K562 (cell line): ENCODE measurements at regions not wholly inside any gene's neighbourhood (a gene's known extent, or its start where the extent isn't known, plus 50 kb on each side); places are given as distances from the start of the nearest gene placed in this dataset.

ENCODE experiments used
- ATAC-seq: fragments of 200-7000 bp; cut with Tn5 transposase; 3 replicates; pipeline ENCODE4 v1.9.1; 2020; ENCODE audit warnings: moderate library complexity
- BruUV-seq: library from RNA; stranded (reverse); fragments of 400-500 nt; replicated peaks from 2 replicates; lab custom pipeline; 2021; lab: Mats Ljungman, UMichigan
- CTCF ChIA-PET: fragments of 300-600 bp; formaldehyde crosslinking; extraction: SDS; loops from one replicate; lab custom pipeline; 2021; ENCODE audit warnings: low intra/inter-chr PET ratio; lab: Yijun Ruan, JAX
- POLR2A ChIA-PET: fragments of 300-600, 350-650 bp; sonication (Branson Sonifier 250); formaldehyde crosslinking; extraction: SDS; loops from one replicate; lab custom pipeline; 2021; ENCODE audit warnings: antibody characterized with exemption, inconsistent platforms; lab: Yijun Ruan, JAX
- DNase-seq, 4 experiments: peaks; one replicate each; pipeline versions ENCODE4 v3.0.0 to v3.0.0-alpha.2; 2011 to 2018; ENCODE audit warnings: low spot score in 3 of 4, mixed read lengths in 3 of 4; ENCODE audit errors: extremely low read depth in 1 of 4
- FAIRE-seq: peaks from 2 replicates; lab custom pipeline; 2011; peaks lifted over from hg19 to GRCh38; lab: Jason Lieb, UNC
- H2AFZ ChIP-seq: 2 replicates; pipeline ENCODE4 v1.6.0; 2011; ENCODE audit warnings: low read depth, low read length, control low read depth, inconsistent platforms
- H3K27ac ChIP-seq: fragments of 200-600 bp; 3 replicates; pipeline ENCODE4 v1.8.0; 2011; ENCODE audit warnings: low read depth, mild to moderate bottlenecking, control low read depth, inconsistent platforms, low read length, moderate library complexity, mixed read lengths; ENCODE audit errors: extremely low read depth
- H3K27me3 ChIP-seq, 2 experiments: fragments of 300-600 bp in 1 of 2; 2 replicates in 1 of 2; 3 replicates in 1 of 2; pipeline versions ENCODE4 v1.6.0 to v1.8.0; 2011; ENCODE audit warnings: inconsistent platforms in 2 of 2, low read length in 2 of 2, mild to moderate bottlenecking in 1 of 2, mixed read lengths in 1 of 2, moderate library complexity in 1 of 2; ENCODE audit not compliant: control insufficient read depth in 2 of 2, insufficient read depth in 2 of 2
- H3K36me3 ChIP-seq: fragments of 300-600 bp; 3 replicates; pipeline ENCODE4 v1.8.0; 2011; ENCODE audit warnings: mild to moderate bottlenecking, low read length, inconsistent platforms; ENCODE audit not compliant: control insufficient read depth, insufficient read depth
- H3K4me1 ChIP-seq, 2 experiments: fragments of 200-600 bp in 1 of 2; replicated peaks in 1 of 2; 2 replicates in 1 of 2; 3 replicates in 1 of 2; pipeline versions ENCODE4 v1.5.1 to v1.8.0; 2011; ENCODE audit warnings: inconsistent platforms in 2 of 2, low read length in 2 of 2, mild to moderate bottlenecking in 1 of 2, mixed read lengths in 1 of 2, moderate library complexity in 1 of 2; ENCODE audit not compliant: control insufficient read depth in 2 of 2, insufficient read depth in 2 of 2
- H3K4me2 ChIP-seq: 2 replicates; pipeline ENCODE4 v1.6.1; 2011; ENCODE audit warnings: low read length, control low read depth, inconsistent platforms, mixed read lengths; ENCODE audit not compliant: insufficient read depth
- H3K4me3 ChIP-seq: fragments of 200-600 bp; sonication (generic), shearing (Covaris generic); 2 replicates; pipeline ENCODE4 v1.5.1; 2016; ENCODE audit warnings: control low read depth, inconsistent platforms
- H3K79me2 ChIP-seq: fragments of 200-600 bp; 3 replicates; pipeline ENCODE4 v1.8.0; 2011; ENCODE audit warnings: low read length, inconsistent platforms; ENCODE audit not compliant: control insufficient read depth, insufficient read depth
- H3K9ac ChIP-seq, 2 experiments: 2 replicates each; pipeline versions ENCODE4 v1.6.0 to v1.6.1; 2011; ENCODE audit warnings: low read depth in 2 of 2, low read length in 2 of 2, control low read depth in 1 of 2, inconsistent platforms in 1 of 2, mild to moderate bottlenecking in 1 of 2, mixed read lengths in 1 of 2; ENCODE audit not compliant: insufficient read depth in 1 of 2
- H3K9me1 ChIP-seq: one replicate; pipeline ENCODE4 v1.6.0; 2011; ENCODE audit warnings: inconsistent platforms, mild to moderate bottlenecking, low read length, moderate library complexity; ENCODE audit not compliant: control insufficient read depth, insufficient read depth
- H3K9me3 ChIP-seq: replicated peaks from 2 replicates; pipeline ENCODE4 v1.5.1; 2011; ENCODE audit warnings: low read depth, low read length, inconsistent platforms; ENCODE audit not compliant: control insufficient read depth, insufficient read depth
- H4K20me1 ChIP-seq: replicated peaks from 2 replicates; pipeline ENCODE4 v1.6.1; 2011; ENCODE audit warnings: low read length, inconsistent platforms, mixed read lengths; ENCODE audit not compliant: control insufficient read depth, insufficient read depth
- CHD7 ChIP-seq: fragments of 200-600 bp; sonication (generic); IDR thresholded peaks from one replicate; pipeline ENCODE4 v1.6.1; 2012; ENCODE audit warnings: mild to moderate bottlenecking, low read depth, low read length, inconsistent platforms
- EZH2 ChIP-seq: IDR thresholded peaks from 2 replicates; pipeline ENCODE4 v1.6.1; 2012; ENCODE audit warnings: low read depth, mild to moderate bottlenecking, inconsistent platforms, low read length, borderline replicate concordance
- NCOA2 ChIP-seq, 2 experiments: fragments of 450-650 bp; IDR thresholded peaks; 2 replicates each; pipeline ENCODE4 v1.6.1; 2018; ENCODE audit warnings: mild to moderate bottlenecking in 2 of 2, moderate library complexity in 1 of 2; ENCODE audit not compliant: partially characterized antibody in 2 of 2
- PHF8 ChIP-seq: fragments of 200-600 bp; sonication (generic); IDR thresholded peaks from 2 replicates; pipeline ENCODE4 v1.6.1; 2012; ENCODE audit warnings: mixed run types, mild to moderate bottlenecking, inconsistent platforms, low read length, moderate library complexity, borderline replicate concordance
- PRMT5 ChIP-seq: sonication (generic); formaldehyde crosslinking; IDR thresholded peaks from 2 replicates; pipeline ENCODE4 v1.5.0; 2020; ENCODE audit warnings: missing genetic modification reagents
- SMAD1 ChIP-seq: fragments of 150-350 bp; IDR thresholded peaks from 2 replicates; pipeline ENCODE4 v1.6.1; 2014; ENCODE audit warnings: low read length, low read depth; ENCODE audit not compliant: partially characterized antibody
- ZNF212 ChIP-seq: fragments of 450-650 bp; formaldehyde crosslinking; IDR thresholded peaks from 2 replicates; pipeline ENCODE4 v1.4.0; 2020; ENCODE audit warnings: mild to moderate bottlenecking
- ZNF224 ChIP-seq: sonication (generic); formaldehyde crosslinking; IDR thresholded peaks from 2 replicates; pipeline ENCODE4 v1.8.0; 2022; ENCODE audit warnings: mild to moderate bottlenecking, missing genetic modification reagents
- ZNF280B ChIP-seq: fragments of 250-450 bp; sonication (Bioruptor Pico); IDR thresholded peaks from 2 replicates; pipeline ENCODE4 v1.5.1; 2021; ENCODE audit warnings: mild to moderate bottlenecking
- WGBS: fragments of 100-300 bp; shearing (Covaris generic); methylation state at CpG from one replicate; pipeline ENCODE4 v1.1.6; 2016; ENCODE audit warnings: low coverage, mixed read lengths; ENCODE audit not compliant: insufficient coverage; ENCODE audit errors: missing lambda C conversion rate; 5-methylcytosine and 5-hydroxymethylcytosine counted together
- in situ Hi-C: fragments of 300-500 bp; cut with MboI; formaldehyde crosslinking; loops from 4 replicates; pipeline ENCODE4 v1.15.0; 2018; ENCODE audit warnings: inconsistent platforms, mixed read lengths
- intact Hi-C: fragments of 100-400 bp; cut with micrococcal nuclease; formaldehyde crosslinking; loops from 2 replicates; pipeline ENCODE4 v1.14.2; 2022

- ChIA-PET CTCF (no interaction called here), POLR2A (no interaction called here)
- intact Hi-C loops (no loop called here), in situ Hi-C loops (no loop called here)
- Histone ChIP-seq H3K4me2 (no peak overlapping the region), H3K9ac (no peak overlapping the region), H3K27ac (no peak overlapping the region), H3K9me1 (no peaks in the 10 kb centered on the region), H2AFZ (no peak overlapping the region), H3K4me1 (no peaks in the 10 kb centered on the region), H3K36me3 (no peaks in the 10 kb centered on the region), H3K79me2 (no peaks in the 10 kb centered on the region), H3K4me3 (no peak overlapping the region), H3K27me3 (no peaks in the 10 kb centered on the region), H4K20me1 (no peaks in the 10 kb centered on the region), H3K9me3 (no peaks in the 10 kb centered on the region)
- 0% methylated on average over 3 of the region's 3 CpGs for WGBS
- FAIRE-seq (no peak), DNase-seq (no peak), ATAC-seq (no peak)
- no TSS peak for BruUV-seq
- TF ChIP-seq CHD7, result no peak
- no peak for TF ChIP-seq SMAD1
- TF ChIP-seq ZNF212 (CRISPR knock-in tag), result no peak
- no peak for TF ChIP-seq ZNF280B (CRISPR knock-in tag)
- no peak for TF ChIP-seq PHF8
- TF ChIP-seq ZNF224, result no peak
- TF ChIP-seq NCOA2 (IDR thresholded peaks at IDR 0.05; ENCODE audit: partially characterized antibody in 2 of 2), result no peak
- TF ChIP-seq PRMT5, result no peak
- TF ChIP-seq EZH2, result no peak
Measured at GRCh38 chr13:60925686-60926085, 490.0 kb downstream of the PCDH20 start.
